CD14-positive monocyte (primary cell): ENCODE measurements at regions not wholly inside any gene's neighbourhood (a gene's known extent, or its start where the extent isn't known, plus 50 kb on each side); places are given as distances from the start of the nearest gene placed in this dataset.

Source experiments
- DNase-seq, 3 donors: peaks; one replicate each; pipeline ENCODE4 v3.0.0-alpha.2; 2011 to 2022
- H2AFZ ChIP-seq: 2 replicates; pipeline ENCODE4 v1.6.0; 2012; ENCODE audit warnings: mild to moderate bottlenecking, low read depth, low read length, inconsistent platforms; ENCODE audit not compliant: insufficient read depth, poor library complexity, severe bottlenecking
- H3K27ac ChIP-seq, 2 donors: 1 replicate in 1 of 2; 2 replicates in 1 of 2; pipeline ENCODE4 v1.5.1; 2012 to 2013; ENCODE audit warnings: low read length in 2 of 2, control low read depth in 1 of 2, inconsistent platforms in 1 of 2, low read depth in 1 of 2, mild to moderate bottlenecking in 1 of 2
- H3K27me3 ChIP-seq, 2 donors: one replicate each; pipeline versions ENCODE4 v1.6.0 to v1.6.1; 2011 to 2013; ENCODE audit warnings: low read length in 2 of 2; ENCODE audit not compliant: control insufficient read depth in 2 of 2, insufficient read depth in 2 of 2
- H3K36me3 ChIP-seq, 2 donors: replicated peaks in 1 of 2; 1 replicate in 1 of 2; 2 replicates in 1 of 2; pipeline versions ENCODE4 v1.5.1 to v1.6.1; 2012 to 2013; ENCODE audit warnings: low read length in 2 of 2, control low read depth in 1 of 2, inconsistent platforms in 1 of 2, mild to moderate bottlenecking in 1 of 2; ENCODE audit not compliant: insufficient read depth in 2 of 2, control insufficient read depth in 1 of 2
- H3K4me1 ChIP-seq, 2 donors: 1 replicate in 1 of 2; 2 replicates in 1 of 2; pipeline versions ENCODE4 v1.5.1 to v1.6.1; 2012 to 2013; ENCODE audit warnings: low read length in 2 of 2, control low read depth in 1 of 2, inconsistent platforms in 1 of 2, mild to moderate bottlenecking in 1 of 2, moderate library complexity in 1 of 2; ENCODE audit not compliant: insufficient read depth in 2 of 2, control insufficient read depth in 1 of 2
- H3K4me2 ChIP-seq: replicated peaks from 2 replicates; pipeline ENCODE3; 2012; ENCODE audit warnings: low read length, moderate library complexity, mild to moderate bottlenecking; ENCODE audit not compliant: poor library complexity, severe bottlenecking; ENCODE audit errors: extremely low read depth
- H3K4me3 ChIP-seq, 3 experiments: fragments of 200-600 bp in 1 of 3; sonication (generic) in 1 of 3; replicated peaks in 1 of 3; 1 replicate in 2 of 3; 2 replicates in 1 of 3; pipeline ENCODE4 v1.5.1; 2011 to 2013; ENCODE audit warnings: low read length in 3 of 3, mild to moderate bottlenecking in 3 of 3, control low read depth in 2 of 3, low read depth in 2 of 3, inconsistent platforms in 1 of 3, moderate library complexity in 1 of 3
- H3K79me2 ChIP-seq: 2 replicates; pipeline ENCODE4 v1.6.0; 2012; ENCODE audit warnings: mild to moderate bottlenecking, control low read depth, inconsistent platforms, low read length, moderate library complexity; ENCODE audit not compliant: insufficient read depth
- H3K9ac ChIP-seq: 2 replicates; pipeline ENCODE4 v1.6.0; 2017; ENCODE audit warnings: low read length, mild to moderate bottlenecking; ENCODE audit not compliant: insufficient read depth, poor library complexity, severe bottlenecking
- H3K9me3 ChIP-seq, 2 donors: replicated peaks in 1 of 2; 1 replicate in 1 of 2; 2 replicates in 1 of 2; pipeline versions ENCODE4 v1.5.1 to v1.6.1; 2012 to 2013; ENCODE audit warnings: low read length in 2 of 2, control low read depth in 1 of 2; ENCODE audit not compliant: control insufficient read depth in 1 of 2, insufficient read depth in 1 of 2
- H4K20me1 ChIP-seq: 2 replicates; pipeline ENCODE4 v1.6.0; 2012; ENCODE audit warnings: mild to moderate bottlenecking, low read length, control low read depth, moderate library complexity; ENCODE audit not compliant: insufficient read depth
- H3K27ac Mint-ChIP-seq, 7 donors: one replicate each; pipeline ENCODE4 v1.8.0; 2020; ENCODE audit warnings: mild to moderate bottlenecking in 7 of 7, mixed read lengths in 7 of 7, moderate library complexity in 6 of 7, inconsistent platforms in 2 of 7
- H3K27me3 Mint-ChIP-seq, 3 donors: one replicate each; pipeline ENCODE4 v1.8.0; 2021 to 2022; ENCODE audit warnings: low read depth in 3 of 3, mild to moderate bottlenecking in 3 of 3, mixed read lengths in 3 of 3, moderate library complexity in 3 of 3, inconsistent platforms in 1 of 3
- H3K36me3 Mint-ChIP-seq, 2 donors: one replicate each; pipeline ENCODE4 v1.8.0; 2020; ENCODE audit warnings: mixed read lengths in 2 of 2, inconsistent platforms in 1 of 2, mild to moderate bottlenecking in 1 of 2
- H3K4me1 Mint-ChIP-seq: one replicate; pipeline ENCODE4 v1.8.0; 2020; ENCODE audit warnings: mild to moderate bottlenecking, mixed read lengths
- H3K4me3 Mint-ChIP-seq, 2 donors: one replicate each; pipeline ENCODE4 v1.8.0; 2020; ENCODE audit warnings: mild to moderate bottlenecking in 2 of 2, mixed read lengths in 2 of 2, moderate library complexity in 1 of 2
- H3K9me3 Mint-ChIP-seq, 7 donors: one replicate each; pipeline ENCODE4 v1.8.0; 2020 to 2022; ENCODE audit warnings: mixed read lengths in 7 of 7, mild to moderate bottlenecking in 6 of 7, moderate library complexity in 6 of 7, inconsistent platforms in 2 of 7
- WGBS: methylation state at CpG from one replicate; pipeline ENCODE4 v1.1.5; 2013; ENCODE audit warnings: missing lambda C conversion rate; ENCODE audit not compliant: insufficient coverage; 5-methylcytosine and 5-hydroxymethylcytosine counted together
- intact Hi-C, 2 donors: fragments of 100-400 bp; cut with micrococcal nuclease; formaldehyde crosslinking; loops; one replicate each; pipeline versions ENCODE4 v1.15.0 to v1.15.1; 2023
- TF ChIP-seq, protein P1 (sequence below): fragments of 200-600 bp; IDR thresholded peaks from one replicate; pipeline ENCODE4 v1.8.0; 2022; ENCODE audit warnings: antibody characterized with exemption, mild to moderate bottlenecking

DNA sequence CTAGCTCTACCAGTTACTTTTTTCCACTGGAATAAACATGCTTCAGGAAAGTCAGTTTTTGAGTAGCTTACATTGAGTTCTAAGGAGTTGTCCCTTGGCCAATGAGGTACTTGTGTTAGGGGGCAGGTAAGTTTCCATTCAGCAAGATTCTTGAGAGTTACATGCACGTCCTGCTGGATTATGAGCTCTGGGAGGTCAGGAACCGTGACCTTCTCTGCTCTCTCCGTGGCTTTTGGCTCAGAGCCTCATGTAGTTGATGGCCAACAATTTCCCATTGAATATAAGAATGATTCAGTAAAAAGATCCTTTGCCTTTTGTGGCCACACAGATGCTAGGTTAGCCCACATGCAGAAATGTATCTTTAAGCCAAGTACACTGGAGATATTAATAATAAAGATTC is 181.8 kb upstream of the RALGAPA2 start:
- Histone ChIP-seq H3K4me2 (no peak overlapping the region), H2AFZ (no peak overlapping the region), H3K27ac (no peak overlapping the region), H4K20me1 (no peaks in the 10 kb centered on the region), H3K4me3 (no peak overlapping the region), H3K27me3 (no peaks in the 10 kb centered on the region), H3K4me1 (no peaks in the 10 kb centered on the region), H3K9ac (no peak overlapping the region), H3K36me3 (no peaks in the 10 kb centered on the region), H3K79me2 (no peaks in the 10 kb centered on the region), H3K9me3 (no peaks in the 10 kb centered on the region)
- WGBS: no CpG with 5 or more reads among the region's 3 CpGs
- no peak overlapping the region for H3K4me3 Mint-ChIP-seq
- intact Hi-C loops: no loop called here
- DNase-seq: no peak
- H3K9me3 Mint-ChIP-seq: peaks cover 0 to 3% (median 0%) of the 10 kb centered on the region in 7 donors
- no peaks in the 10 kb centered on the region for H3K4me1 Mint-ChIP-seq
- no peak overlapping the region for H3K27ac Mint-ChIP-seq
- H3K36me3 Mint-ChIP-seq: no peaks in the 10 kb centered on the region
- TF ChIP-seq, protein P1, sequence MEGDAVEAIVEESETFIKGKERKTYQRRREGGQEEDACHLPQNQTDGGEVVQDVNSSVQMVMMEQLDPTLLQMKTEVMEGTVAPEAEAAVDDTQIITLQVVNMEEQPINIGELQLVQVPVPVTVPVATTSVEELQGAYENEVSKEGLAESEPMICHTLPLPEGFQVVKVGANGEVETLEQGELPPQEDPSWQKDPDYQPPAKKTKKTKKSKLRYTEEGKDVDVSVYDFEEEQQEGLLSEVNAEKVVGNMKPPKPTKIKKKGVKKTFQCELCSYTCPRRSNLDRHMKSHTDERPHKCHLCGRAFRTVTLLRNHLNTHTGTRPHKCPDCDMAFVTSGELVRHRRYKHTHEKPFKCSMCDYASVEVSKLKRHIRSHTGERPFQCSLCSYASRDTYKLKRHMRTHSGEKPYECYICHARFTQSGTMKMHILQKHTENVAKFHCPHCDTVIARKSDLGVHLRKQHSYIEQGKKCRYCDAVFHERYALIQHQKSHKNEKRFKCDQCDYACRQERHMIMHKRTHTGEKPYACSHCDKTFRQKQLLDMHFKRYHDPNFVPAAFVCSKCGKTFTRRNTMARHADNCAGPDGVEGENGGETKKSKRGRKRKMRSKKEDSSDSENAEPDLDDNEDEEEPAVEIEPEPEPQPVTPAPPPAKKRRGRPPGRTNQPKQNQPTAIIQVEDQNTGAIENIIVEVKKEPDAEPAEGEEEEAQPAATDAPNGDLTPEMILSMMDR: no peak
- peaks cover 8 to 20% (median 14%) of the 10 kb centered on the region in 3 donors for H3K27me3 Mint-ChIP-seq

DNA sequence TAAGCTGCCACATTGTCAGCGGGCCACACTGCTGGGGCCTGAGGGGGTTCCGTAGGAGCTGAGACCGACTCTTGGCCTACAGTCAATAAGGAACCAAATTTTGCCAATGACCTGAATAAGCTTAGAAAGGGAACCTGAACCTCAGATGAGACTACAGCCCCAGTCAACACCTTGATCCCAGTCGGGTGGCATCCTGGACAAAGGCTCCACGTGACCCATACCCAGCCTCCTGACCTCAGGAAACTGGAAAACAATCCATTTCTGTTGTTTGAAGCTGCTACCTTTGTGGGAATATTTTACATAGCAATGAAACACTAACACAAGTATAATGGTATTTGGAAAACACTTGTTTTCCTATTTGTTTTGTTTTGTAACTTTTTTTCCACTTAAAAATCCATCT is 179.9 kb upstream of the RALGAPA2 start:
- H3K27me3 Mint-ChIP-seq: peaks cover 14 to 20% (median 19%) of the 10 kb centered on the region in 3 donors

More for the DNA sequence above, 179.9 kb upstream of the RALGAPA2 start:
- H4K20me1 ChIP-seq: no peaks in the 10 kb centered on the region
- Mint-ChIP-seq H3K27ac (no peak overlapping the region), H3K9me3 (peaks cover 0 to 9% (median 1%) of the 10 kb centered on the region in 7 donors), H3K36me3 (no peaks in the 10 kb centered on the region), H3K4me3 (no peak overlapping the region), H3K4me1 (no peaks in the 10 kb centered on the region)
- H3K9me3 ChIP-seq: no peaks in the 10 kb centered on the region
- no peaks in the 10 kb centered on the region for H3K4me1 ChIP-seq
- H3K9ac ChIP-seq: no peak overlapping the region
- 94% methylated on average over 3 of the region's 5 CpGs for WGBS
- TF ChIP-seq, protein P1: no peak
- DNase-seq: no peak
- intact Hi-C loops: no loop called here
- H3K36me3 ChIP-seq: no peaks in the 10 kb centered on the region
- H2AFZ ChIP-seq: no peak overlapping the region
- no peaks in the 10 kb centered on the region for H3K27me3 ChIP-seq
- no peaks in the 10 kb centered on the region for H3K79me2 ChIP-seq
- H3K4me2 ChIP-seq: no peak overlapping the region
- H3K27ac ChIP-seq: no peak overlapping the region
- H3K4me3 ChIP-seq: no peak overlapping the region
